ENCODE measurements at regions not wholly inside any gene's neighbourhood (a gene's known extent, or its start where the extent isn't known, plus 50 kb on each side); places are given as distances from the start of the nearest gene placed in this dataset.
A peak's percentile ranks its signal among the peaks of the same experiment; 100 is the strongest.
"Not testable (repeated sequence)": the region's sequence is repeated elsewhere in the genome, so short reads cannot be mapped to it uniquely, and the experiment has no call there.

DNA sequence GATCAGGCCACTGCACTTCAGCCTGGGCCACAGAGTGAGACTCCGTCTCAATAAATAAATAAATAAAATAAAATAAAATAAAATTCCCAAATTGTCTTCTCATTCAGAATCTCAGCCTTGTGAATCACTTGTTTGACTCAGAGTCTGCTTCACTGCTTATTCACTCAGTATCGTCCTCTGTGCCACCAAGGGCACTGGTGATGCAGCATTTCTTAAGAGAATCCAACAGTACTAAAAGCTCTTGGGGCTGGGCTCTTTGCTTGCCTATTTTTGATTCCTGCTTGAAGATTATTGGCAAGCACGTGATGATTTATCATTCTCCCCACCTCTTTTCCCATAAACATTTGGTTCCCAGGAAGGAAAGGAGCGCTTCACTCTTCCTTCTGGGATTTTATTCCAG lies 54.8 kb upstream of the HMGB1 start:
- DNase-seq (ENCODE audit: low read depth): peak; percentile 30

DNA sequence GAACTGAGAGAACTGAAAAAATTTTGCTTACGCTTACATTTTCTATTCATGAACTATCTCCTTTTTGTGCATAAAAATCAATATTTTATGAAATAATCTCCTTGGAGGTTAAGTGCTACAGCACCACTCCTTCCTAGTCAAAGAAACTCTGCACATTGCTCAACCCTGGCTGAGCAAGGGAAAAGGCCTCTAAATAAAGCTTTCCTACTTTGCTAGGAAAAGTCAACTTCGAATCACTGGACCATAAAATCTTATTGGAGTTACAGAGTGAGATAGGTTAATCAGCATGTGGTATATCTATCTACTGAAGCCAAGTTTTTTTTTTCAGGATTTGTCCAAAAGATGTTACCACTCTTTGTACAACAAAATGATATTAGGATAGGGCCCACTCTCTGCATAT lies 57.5 kb upstream of the HMGB1 start:
- no peak for DNase-seq (ENCODE audit: low read depth)

DNA sequence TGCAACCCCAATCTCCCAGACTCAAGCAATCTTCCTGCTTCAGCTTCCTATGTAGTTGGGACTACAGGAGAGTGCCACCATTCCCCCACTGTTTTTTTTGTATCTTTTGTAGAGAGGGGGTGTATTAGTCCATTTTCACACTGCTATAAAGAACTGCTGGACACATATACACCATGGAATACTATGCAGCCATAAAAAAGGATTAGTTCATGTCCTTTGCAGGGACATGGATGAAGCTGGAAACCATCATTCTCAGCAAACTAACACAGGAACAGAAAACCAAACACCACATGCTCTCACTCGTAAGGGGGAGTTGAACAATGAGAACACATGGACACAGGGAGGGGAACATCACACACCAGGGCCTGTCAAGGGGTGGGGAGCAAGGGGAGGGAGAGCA lies 58.1 kb upstream of the HMGB1 start:
- not testable (repeated sequence) for DNase-seq (ENCODE audit: low read depth)

DNA sequence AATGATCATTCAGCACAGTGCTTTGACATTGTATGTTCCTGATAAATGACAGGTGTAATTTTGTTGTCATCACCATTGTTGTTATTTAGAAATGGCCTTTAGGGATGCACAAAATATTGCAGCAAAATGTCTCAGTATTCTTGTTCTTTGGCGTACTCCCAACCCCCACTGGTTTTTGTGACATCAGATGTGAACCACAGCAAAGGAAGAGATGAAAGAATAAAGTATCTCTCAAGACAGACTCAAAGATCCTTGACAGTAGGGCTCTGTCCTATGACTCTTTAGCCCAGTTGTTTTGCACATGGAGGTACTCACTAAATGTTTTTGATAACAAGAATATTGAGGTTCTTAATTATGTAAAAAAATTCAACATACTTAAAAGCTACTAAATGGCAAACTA lies 59.5 kb upstream of the HMGB1 start:
- not testable (repeated sequence) for DNase-seq (ENCODE audit: low read depth)

DNA sequence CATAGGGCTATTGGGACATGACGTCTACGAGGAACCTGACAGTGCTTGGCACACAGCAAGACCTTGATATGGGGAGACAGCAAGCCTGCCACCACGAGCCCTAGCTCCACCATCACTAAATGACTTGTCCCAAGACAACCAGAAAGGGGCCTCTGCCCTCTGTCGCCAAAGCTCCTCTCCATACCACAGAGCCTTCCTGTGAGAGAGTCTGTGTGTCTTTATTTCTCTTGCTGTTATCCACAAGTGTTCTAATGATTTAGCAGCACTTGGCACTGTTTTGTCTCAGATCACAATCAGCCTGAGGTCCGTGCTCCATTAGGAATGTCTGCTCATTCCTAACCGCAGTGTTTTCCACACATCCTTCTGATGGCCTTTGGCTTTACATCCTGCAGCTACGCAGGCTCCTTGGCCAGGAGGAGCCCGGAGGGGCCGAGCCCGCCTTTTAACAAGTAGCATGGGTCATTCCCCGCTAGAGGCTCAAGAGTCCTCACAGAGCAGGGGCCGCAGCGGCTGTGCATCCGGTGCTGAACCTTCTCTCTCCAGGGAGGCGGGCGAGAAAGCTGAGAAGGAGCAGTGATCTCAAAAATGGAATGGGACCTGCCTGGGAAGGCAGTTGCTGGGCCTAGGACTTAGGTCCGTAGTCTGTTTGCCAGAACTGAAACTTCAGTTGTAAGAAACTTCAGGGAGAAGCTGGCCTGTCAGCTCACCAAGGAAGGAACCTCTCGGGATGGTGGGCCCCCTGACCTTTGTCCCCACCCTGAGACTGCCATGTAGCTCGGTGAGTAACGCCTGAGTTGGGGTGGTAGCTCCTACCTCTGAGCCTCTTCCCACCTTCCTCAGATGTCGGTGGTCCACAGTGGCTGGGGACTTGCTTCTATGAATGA lies 61.1 kb upstream of the HMGB1 start:
- DNase-seq (ENCODE audit: low read depth): no peak

DNA sequence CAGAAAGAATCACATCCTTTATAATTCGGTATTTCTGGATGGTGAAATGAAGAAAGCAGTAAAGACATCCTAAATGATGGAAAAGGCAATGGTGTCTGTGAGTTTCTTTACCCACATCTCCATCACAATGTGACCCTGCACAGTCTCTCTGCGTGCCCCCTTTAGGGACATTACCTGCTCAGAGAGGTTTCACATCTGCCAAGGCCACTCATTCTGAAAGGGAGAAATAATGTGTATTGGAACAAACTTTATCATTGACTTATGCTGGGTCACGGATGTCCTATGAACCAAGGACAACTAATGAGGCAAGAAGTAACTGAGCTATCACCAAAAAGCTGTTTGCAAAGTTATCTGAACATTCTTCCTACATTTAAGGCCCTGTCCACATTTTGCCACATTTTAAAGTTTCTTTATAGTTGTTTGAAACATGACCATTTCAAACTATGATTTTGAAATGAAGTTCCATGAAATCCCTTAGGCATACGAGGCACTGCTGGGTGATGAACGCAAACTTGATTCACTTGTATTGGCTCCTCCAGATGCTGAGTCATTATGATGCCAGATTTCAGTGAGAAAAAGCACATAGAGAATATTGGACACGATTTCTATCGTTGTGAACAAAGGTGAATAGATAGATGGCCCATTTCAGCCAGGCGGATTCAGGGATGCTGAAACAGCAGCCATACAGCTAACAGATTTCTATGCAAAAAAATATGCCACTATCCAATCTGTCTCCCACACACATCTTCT lies 63.5 kb upstream of the HMGB1 start:
- no peak for DNase-seq (ENCODE audit: low read depth)

DNA sequence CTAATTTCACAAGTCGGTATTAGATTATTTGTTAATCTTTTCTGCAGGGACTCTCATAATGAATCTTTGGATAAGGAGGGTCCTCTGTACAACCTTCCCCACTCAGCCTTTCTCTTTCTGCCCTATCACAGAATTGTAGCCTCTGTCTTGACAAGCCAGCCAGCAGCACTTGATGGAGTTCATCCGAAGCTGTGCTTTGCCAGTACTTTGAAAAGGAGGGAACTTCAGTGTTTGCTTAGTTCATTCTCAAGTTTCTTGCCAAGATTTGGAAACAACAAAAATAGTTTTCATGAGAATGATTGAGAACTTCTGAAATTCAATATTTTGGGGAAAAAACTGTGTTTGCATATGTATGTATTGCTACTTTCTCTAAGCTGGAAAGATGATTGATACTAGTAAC lies 69.3 kb upstream of the HMGB1 start:
- no peak for DNase-seq (ENCODE audit: low read depth)

DNA sequence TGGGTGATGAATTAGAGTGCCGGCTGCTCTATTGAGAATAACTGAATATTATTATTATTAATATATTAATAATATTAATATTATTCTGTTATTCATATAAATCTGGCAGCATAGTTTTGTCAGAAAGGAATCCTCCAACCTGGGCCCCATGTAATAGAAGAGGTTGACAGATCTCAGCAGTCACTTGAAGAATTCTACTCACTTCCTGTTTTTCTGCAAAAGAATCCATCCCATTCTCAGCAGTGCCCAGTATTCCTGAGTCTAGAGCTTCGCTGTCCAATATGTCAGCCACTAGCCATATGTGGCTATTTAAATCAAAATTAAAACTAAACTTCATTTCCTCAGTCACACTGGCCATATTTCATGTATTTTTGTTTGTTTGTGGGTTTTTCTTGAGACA lies 72.4 kb upstream of the USPL1 start:
- DNase-seq (ENCODE audit: low read depth): no peak

DNA sequence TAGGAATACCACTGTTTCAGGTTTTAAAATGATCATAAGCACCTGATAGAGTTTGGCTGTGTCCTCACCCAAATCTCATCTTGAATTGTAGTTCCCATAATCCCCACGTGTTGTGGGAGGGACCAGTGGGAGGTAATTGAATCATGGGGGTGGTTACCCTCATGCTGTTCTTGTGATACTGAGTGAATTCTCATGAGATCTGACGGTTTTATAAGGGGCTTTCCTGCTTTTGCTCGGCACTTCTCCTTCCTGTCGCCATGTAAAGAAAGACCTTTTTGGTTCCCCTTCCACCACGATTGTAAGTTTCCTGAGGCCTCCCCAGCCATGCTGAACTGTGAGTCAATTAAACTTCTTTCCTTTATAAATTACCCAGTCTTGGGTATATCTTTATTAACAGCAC lies 69.7 kb upstream of the USPL1 start:
- DNase-seq (ENCODE audit: low read depth): not testable (repeated sequence)

DNA sequence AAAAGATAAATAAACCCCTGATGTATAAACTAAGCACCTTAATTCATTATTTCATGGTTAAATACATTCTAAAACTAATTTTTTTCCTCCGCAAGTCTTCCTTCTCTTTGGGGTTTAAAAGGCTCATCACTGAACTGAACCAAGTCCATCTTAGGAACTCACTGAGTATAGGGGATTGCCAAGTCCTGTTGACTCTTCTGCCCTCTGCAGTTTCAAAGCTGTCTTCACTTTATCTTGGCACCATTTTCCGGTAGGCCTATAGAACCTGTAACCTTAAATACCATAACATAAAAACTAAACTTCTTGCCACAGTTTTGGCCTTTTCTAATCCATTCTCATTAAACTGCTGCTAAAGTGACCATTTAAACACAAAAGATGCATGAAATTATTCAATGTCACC lies 66.5 kb upstream of the USPL1 start:
- no peak for DNase-seq (ENCODE audit: low read depth)

DNA sequence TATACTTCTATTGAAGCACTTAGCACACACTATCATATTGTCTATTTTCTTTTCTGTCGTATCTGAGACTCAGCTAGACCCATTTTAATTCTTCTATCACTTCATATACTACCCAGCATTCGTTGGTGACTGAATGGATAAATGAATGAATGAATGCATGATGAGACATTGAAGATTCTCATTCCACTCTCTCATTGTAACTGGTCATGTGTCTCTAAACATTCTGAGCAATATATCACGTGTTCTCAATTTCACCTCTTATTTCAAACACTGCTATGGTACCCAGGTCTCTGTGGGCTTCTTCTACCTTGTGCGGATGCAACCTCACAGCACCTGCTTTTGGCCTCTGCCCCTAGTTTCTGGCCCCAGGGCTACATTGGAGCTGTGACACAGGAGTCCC lies 65.2 kb upstream of the USPL1 start:
- DNase-seq (ENCODE audit: low read depth): no peak

DNA sequence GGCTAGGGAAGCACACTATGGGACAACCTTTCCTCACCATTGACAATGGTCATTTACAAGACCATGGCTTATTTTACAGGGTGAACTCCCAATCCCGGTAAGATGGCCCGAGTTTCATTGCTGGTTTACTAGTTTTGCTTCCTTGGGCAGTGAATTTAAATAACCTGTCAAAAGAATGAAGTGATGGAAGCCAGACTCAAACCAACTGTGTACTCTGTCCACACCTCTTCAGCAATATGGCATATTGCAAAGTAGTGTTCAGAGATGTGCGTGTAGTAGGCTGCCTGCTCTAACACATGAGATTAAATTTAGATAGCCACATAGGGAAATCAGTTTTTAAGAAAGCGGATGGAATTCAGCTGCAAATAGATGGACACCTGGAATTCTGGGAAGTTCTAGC lies 58.4 kb upstream of the USPL1 start:
- DNase-seq (ENCODE audit: low read depth): no peak

DNA sequence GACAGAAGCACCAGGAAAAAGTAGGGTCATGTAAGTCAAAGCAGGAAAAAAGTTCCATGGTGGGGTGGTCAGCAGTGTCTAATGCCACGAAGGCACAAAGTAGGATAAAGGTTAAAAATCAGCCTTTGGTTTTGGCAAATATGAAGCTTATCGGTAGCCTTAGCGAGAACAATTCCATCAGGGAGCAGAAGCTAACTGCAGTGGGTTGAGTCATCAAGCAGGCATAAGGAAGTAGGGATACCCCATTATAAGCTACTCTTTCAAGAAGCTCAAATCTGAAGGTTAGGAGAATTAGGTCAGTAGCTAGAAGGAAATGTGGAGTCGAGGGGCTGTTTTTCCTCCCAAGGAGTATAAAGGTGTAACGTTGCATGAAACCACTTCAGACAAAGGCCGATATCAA lies 57.5 kb upstream of the USPL1 start:
- no peak for DNase-seq (ENCODE audit: low read depth)

DNA sequence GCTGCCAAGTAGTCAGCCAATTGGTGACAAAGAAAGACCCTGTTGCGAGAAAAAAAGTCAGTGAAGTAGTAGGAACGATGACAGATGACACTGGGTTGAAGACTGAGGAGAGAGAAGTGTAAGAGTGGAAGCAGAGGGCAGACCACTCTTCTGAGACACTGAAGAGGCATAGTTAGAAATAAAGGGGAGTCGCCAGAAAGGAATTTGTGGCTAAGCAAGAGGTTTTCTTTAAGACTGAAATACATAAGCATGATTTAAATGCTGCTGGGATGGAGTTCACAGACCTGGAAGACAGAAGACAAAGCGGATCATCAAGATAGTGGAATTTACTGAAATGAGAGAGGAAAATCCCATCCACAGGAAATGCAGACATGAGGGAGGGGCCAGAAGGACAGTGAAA lies 56.2 kb upstream of the USPL1 start:
- DNase-seq (ENCODE audit: low read depth): no peak

DNA sequence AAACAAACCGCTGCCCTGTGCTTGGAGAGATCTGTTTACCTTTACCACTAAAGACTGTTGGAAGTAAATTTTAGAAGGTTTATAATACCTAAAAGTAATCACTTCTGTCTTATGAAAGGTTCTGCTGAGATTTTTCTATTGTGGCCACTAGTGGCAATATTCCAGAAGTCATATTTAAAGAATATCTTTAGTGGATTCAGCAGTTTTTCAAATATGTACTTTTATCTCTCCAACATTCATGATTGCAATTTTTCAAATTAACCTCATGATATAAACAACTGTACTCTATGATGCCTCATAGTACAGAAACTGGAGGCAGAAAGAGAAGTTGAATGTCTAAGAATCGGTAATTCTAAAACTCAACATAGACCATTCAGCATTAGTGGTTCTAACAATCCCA lies 53.2 kb upstream of the USPL1 start:
- DNase-seq (ENCODE audit: low read depth): no peak

DNA sequence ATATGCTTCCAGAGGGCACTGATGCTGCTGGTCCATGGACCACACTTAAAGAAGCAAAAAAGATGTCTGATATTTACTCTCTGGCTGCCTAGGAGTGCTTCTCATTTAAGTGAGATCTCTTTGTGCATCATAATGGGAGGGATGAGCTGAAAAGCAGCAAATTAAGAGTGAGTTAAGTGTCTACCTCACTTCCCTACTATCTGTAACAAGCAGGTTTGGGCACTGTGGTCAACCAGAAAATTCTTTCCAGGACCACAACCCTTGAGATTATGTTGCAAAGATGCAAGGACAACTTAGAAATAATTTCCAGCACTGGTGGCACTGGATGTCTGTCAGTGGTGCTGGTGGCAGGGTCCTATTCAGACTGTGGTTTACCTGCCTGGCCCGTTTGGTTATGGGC lies 52.1 kb upstream of the USPL1 start:
- no peak for DNase-seq (ENCODE audit: low read depth)

DNA sequence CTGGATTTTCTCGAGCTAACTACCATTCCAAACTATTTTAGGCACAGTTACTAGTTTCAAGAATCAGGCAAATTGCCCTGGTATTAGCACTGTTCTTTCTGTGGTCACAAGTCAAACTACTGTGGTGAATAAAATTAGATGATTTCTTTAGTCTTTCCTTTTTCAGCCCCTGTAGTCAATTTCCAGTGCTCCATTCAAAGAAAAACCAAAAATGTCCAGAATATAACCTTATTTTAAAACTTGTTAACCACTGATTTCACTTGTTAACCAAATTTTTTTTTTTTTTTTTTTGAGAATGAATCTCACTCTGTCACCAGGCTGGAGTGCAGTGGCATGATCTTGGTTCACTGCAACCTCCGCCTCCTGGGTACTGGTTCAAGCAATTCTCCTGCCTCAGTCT lies 50.6 kb upstream of the USPL1 start:
- no peak for DNase-seq (ENCODE audit: low read depth)

All from GM04504 (cell line).